ENCODE measurements at regions not wholly inside any gene's neighbourhood (a gene's known extent, or its start where the extent isn't known, plus 50 kb on each side); places are given as distances from the start of the nearest gene placed in this dataset.

GRCh38 chr3:162262129-162262528 lies 765.5 kb downstream of the OTOL1 start:
- FAIRE-seq (no peak), DNase-seq (ENCODE audit: extremely low read depth in 1 of 4, low spot score in 3 of 4) (no peak), ATAC-seq (no peak)
- no peaks in the 10 kb centered on the region for H4K20me1 ChIP-seq (replicated peaks; ENCODE audit: control insufficient read depth, insufficient read depth, low read length)
- POLR2A ChIA-PET, result no interaction called here
- BruUV-seq (replicated peaks), result no TSS peak
- H3K9me3 ChIP-seq (replicated peaks; ENCODE audit: control insufficient read depth, insufficient read depth, low read depth, low read length), result no peaks in the 10 kb centered on the region
- no peak overlapping the region for H3K4me3 ChIP-seq
- no peaks in the 10 kb centered on the region for H3K79me2 ChIP-seq (ENCODE audit: control insufficient read depth, insufficient read depth, low read length)
- TF ChIP-seq ZNF24 (IDR thresholded peaks at IDR 0.05) (no peak), ZBTB17 (CRISPR knock-in tag; IDR thresholded peaks at IDR 0.05) (no peak)
- no peak overlapping the region for H3K4me2 ChIP-seq (ENCODE audit: insufficient read depth, low read length)
- H3K9ac ChIP-seq (ENCODE audit: insufficient read depth in 1 of 2, low read depth in 2 of 2, low read length in 2 of 2), result no peak overlapping the region
- no peaks in the 10 kb centered on the region for H3K9me1 ChIP-seq (ENCODE audit: control insufficient read depth, insufficient read depth, low read length)
- intact Hi-C loops (cut with micrococcal nuclease), result no loop called here
- in situ Hi-C loops (cut with MboI), result no loop called here
- H2AFZ ChIP-seq (ENCODE audit: low read depth, low read length), result no peak overlapping the region
- H3K27me3 ChIP-seq (ENCODE audit: control insufficient read depth in 2 of 2, insufficient read depth in 2 of 2, low read length in 2 of 2), result no peaks in the 10 kb centered on the region
- no peaks in the 10 kb centered on the region for H3K36me3 ChIP-seq (ENCODE audit: control insufficient read depth, insufficient read depth, low read length)
- H3K27ac ChIP-seq (ENCODE audit: extremely low read depth, low read depth, low read length), result no peak overlapping the region
- WGBS (ENCODE audit: insufficient coverage, low coverage, missing lambda C conversion rate), result 0% methylated on average over 1 of the region's 1 CpG
- no peaks in the 10 kb centered on the region for H3K4me1 ChIP-seq (replicated peaks in 1 of 2; ENCODE audit: control insufficient read depth in 2 of 2, insufficient read depth in 2 of 2, low read length in 2 of 2)
- CTCF ChIA-PET (ENCODE audit: low intra/inter-chr PET ratio), result no interaction called here

GRCh38 chr3:162263596-162263995 lies 767.0 kb downstream of the OTOL1 start:
- Histone ChIP-seq H3K27ac (ENCODE audit: extremely low read depth, low read depth, low read length) (no peak overlapping the region), H3K9me1 (ENCODE audit: control insufficient read depth, insufficient read depth, low read length) (no peaks in the 10 kb centered on the region), H3K4me3 (no peak overlapping the region), H3K9ac (ENCODE audit: insufficient read depth in 1 of 2, low read depth in 2 of 2, low read length in 2 of 2) (no peak overlapping the region), H3K4me2 (ENCODE audit: insufficient read depth, low read length) (no peak overlapping the region), H3K9me3 (replicated peaks; ENCODE audit: control insufficient read depth, insufficient read depth, low read depth, low read length) (no peaks in the 10 kb centered on the region), H3K4me1 (replicated peaks in 1 of 2; ENCODE audit: control insufficient read depth in 2 of 2, insufficient read depth in 2 of 2, low read length in 2 of 2) (no peaks in the 10 kb centered on the region), H2AFZ (ENCODE audit: low read depth, low read length) (no peak overlapping the region), H3K79me2 (ENCODE audit: control insufficient read depth, insufficient read depth, low read length) (no peaks in the 10 kb centered on the region), H3K27me3 (ENCODE audit: control insufficient read depth in 2 of 2, insufficient read depth in 2 of 2, low read length in 2 of 2) (no peaks in the 10 kb centered on the region), H3K36me3 (ENCODE audit: control insufficient read depth, insufficient read depth, low read length) (no peaks in the 10 kb centered on the region), H4K20me1 (replicated peaks; ENCODE audit: control insufficient read depth, insufficient read depth, low read length) (no peaks in the 10 kb centered on the region)
- intact Hi-C loops (cut with micrococcal nuclease), result no loop called here
- ATAC-seq (no peak), DNase-seq (ENCODE audit: extremely low read depth in 1 of 4, low spot score in 3 of 4) (no peak), FAIRE-seq (no peak)
- BruUV-seq (replicated peaks), result no TSS peak
- CTCF ChIA-PET (ENCODE audit: low intra/inter-chr PET ratio), result no interaction called here
- WGBS (ENCODE audit: insufficient coverage, low coverage, missing lambda C conversion rate), result 5% methylated on average over 2 of the region's 2 CpGs
- in situ Hi-C loops (cut with MboI), result no loop called here
- POLR2A ChIA-PET, result no interaction called here
- TF ChIP-seq NR2C2 (CRISPR knock-in tag; IDR thresholded peaks at IDR 0.05) (no peak), NR2C2 (tag; IDR thresholded peaks at IDR 0.05) (no peak), ZNF316 (IDR thresholded peaks at IDR 0.05) (no peak), MTA3 (IDR thresholded peaks at IDR 0.05; ENCODE audit: borderline replicate concordance) (no peak), HDAC1 (IDR thresholded peaks at IDR 0.05) (no peak), ZNF347 (CRISPR knock-in tag; IDR thresholded peaks at IDR 0.05; ENCODE audit: low read depth) (no peak), PHF21A (IDR thresholded peaks at IDR 0.05; ENCODE audit: borderline replicate concordance, low read depth) (no peak), CC2D1A (IDR thresholded peaks at IDR 0.05) (no peak), ZNF766 (CRISPR knock-in tag; conservative IDR thresholded peaks at IDR 0.05) (no peak), SP2 (IDR thresholded peaks at IDR 0.05; ENCODE audit: extremely low read depth, low read depth, low read length, poor library complexity, severe bottlenecking) (no peak), ZNF644 (tag; IDR thresholded peaks at IDR 0.05; ENCODE audit: low read depth) (no peak), NFIX (CRISPR knock-in tag; IDR thresholded peaks at IDR 0.05; ENCODE audit: low read depth) (no peak), ZNF217 (CRISPR knock-in tag; IDR thresholded peaks at IDR 0.05) (no peak), ZBTB34 (CRISPR knock-in tag; IDR thresholded peaks at IDR 0.05) (no peak), CSDE1 (IDR thresholded peaks at IDR 0.05) (no peak), SMAD1 (IDR thresholded peaks at IDR 0.05; ENCODE audit: low read depth, low read length, partially characterized antibody) (no peak), ZNF830 (CRISPR knock-in tag; IDR thresholded peaks at IDR 0.05) (no peak), XRCC4 (IDR thresholded peaks at IDR 0.05; ENCODE audit: extremely low read depth, insufficient read depth, insufficient read length) (no peak), ZNF24 (IDR thresholded peaks at IDR 0.05) (no peak)
